Subcutaneous abdominal adipose tissue (tissue), 5 donors: ENCODE measurements at regions not wholly inside any gene's neighbourhood (a gene's known extent, or its start where the extent isn't known, plus 50 kb on each side); places are given as distances from the start of the nearest gene placed in this dataset.

Experiments
- H3K27ac ChIP-seq: one replicate; pipeline ENCODE4 v1.7.0; 2013; ENCODE audit warnings: low read depth, mild to moderate bottlenecking, inconsistent platforms, low read length, moderate library complexity
- H3K27me3 ChIP-seq, 5 donors: one replicate each; pipeline ENCODE4 v1.7.0; 2013; ENCODE audit warnings: low read length in 5 of 5, inconsistent platforms in 1 of 5; ENCODE audit not compliant: control insufficient read depth in 5 of 5, insufficient read depth in 4 of 5
- H3K36me3 ChIP-seq, 5 donors: one replicate each; pipeline ENCODE4 v1.7.0; 2013; ENCODE audit warnings: low read length in 5 of 5; ENCODE audit not compliant: control insufficient read depth in 5 of 5, insufficient read depth in 5 of 5
- H3K4me1 ChIP-seq, 5 donors: one replicate each; pipeline ENCODE4 v1.7.0; 2013; ENCODE audit warnings: low read length in 5 of 5, mild to moderate bottlenecking in 3 of 5, moderate library complexity in 1 of 5; ENCODE audit not compliant: control insufficient read depth in 5 of 5, insufficient read depth in 5 of 5
- H3K4me3 ChIP-seq, 5 donors: one replicate each; pipeline ENCODE4 v1.7.0; 2013; ENCODE audit warnings: low read length in 5 of 5, low read depth in 1 of 5
- H3K9ac ChIP-seq, 5 donors: one replicate each; pipeline ENCODE4 v1.7.0; 2013; ENCODE audit warnings: low read length in 5 of 5, mild to moderate bottlenecking in 4 of 5, moderate library complexity in 3 of 5
- H3K9me3 ChIP-seq, 5 donors: one replicate each; pipeline ENCODE4 v1.7.0; 2013; ENCODE audit warnings: low read length in 5 of 5; ENCODE audit not compliant: control insufficient read depth in 5 of 5
- donor health status: healthy.
- donor health status: healthy.
- donor health status: healthy.
- donor health status: healthy.
- donor health status: healthy.

GRCh38 chr2:46813680-46814079 lies 101.9 kb downstream of the MCFD2 start:
- H3K9ac ChIP-seq = no peak overlapping the region

GRCh38 chr2:46813020-46813415 lies 102.6 kb downstream of the MCFD2 start:
- peak overlapping the region in 1 of 5 donors; percentile 18 for H3K9ac ChIP-seq
- peaks cover 0 to 3% (median 0%) of the 10 kb centered on the region in 5 donors for H3K9me3 ChIP-seq
- H3K4me3 ChIP-seq = no peak overlapping the region
- H3K27ac ChIP-seq = peak overlapping the region; percentile 65
- peaks cover 11 to 44% (median 35%) of the 10 kb centered on the region in 5 donors for H3K4me1 ChIP-seq
- H3K36me3 ChIP-seq = no peaks in the 10 kb centered on the region
- no peaks in the 10 kb centered on the region for H3K27me3 ChIP-seq

More at GRCh38 chr2:46813680-46814079, 101.9 kb downstream of the MCFD2 start:
- peaks cover 11 to 51% (median 42%) of the 10 kb centered on the region in 5 donors for H3K4me1 ChIP-seq
- peak overlapping the region; percentile 65 for H3K27ac ChIP-seq
- peaks cover 0 to 3% (median 0%) of the 10 kb centered on the region in 5 donors for H3K9me3 ChIP-seq
- no peaks in the 10 kb centered on the region for H3K36me3 ChIP-seq
- no peak overlapping the region for H3K4me3 ChIP-seq
- no peaks in the 10 kb centered on the region for H3K27me3 ChIP-seq
